Peyer's patch (tissue), 4 donors: ENCODE measurements at regions not wholly inside any gene's neighbourhood (a gene's known extent, or its start where the extent isn't known, plus 50 kb on each side); places are given as distances from the start of the nearest gene placed in this dataset.

Experiments
- POLR2A ChIP-seq, 2 donors: fragments of 450-650 bp; IDR thresholded peaks; one replicate each; pipeline ENCODE4 v1.5.1; 2017; ENCODE audit warnings: antibody characterized with exemption in 2 of 2, mild to moderate bottlenecking in 2 of 2, moderate library complexity in 2 of 2
- TF ChIP-seq, protein P1 (sequence below), 6 experiments: fragments of 450-650 bp in 4 of 6; fragments of 200-600 bp in 2 of 6; sonication (generic) in 1 of 6; IDR thresholded peaks; one replicate each; pipeline ENCODE4 v1.5.1; 2017 to 2019; ENCODE audit warnings: antibody characterized with exemption in 6 of 6, mild to moderate bottlenecking in 3 of 6, moderate library complexity in 1 of 6

DNA sequence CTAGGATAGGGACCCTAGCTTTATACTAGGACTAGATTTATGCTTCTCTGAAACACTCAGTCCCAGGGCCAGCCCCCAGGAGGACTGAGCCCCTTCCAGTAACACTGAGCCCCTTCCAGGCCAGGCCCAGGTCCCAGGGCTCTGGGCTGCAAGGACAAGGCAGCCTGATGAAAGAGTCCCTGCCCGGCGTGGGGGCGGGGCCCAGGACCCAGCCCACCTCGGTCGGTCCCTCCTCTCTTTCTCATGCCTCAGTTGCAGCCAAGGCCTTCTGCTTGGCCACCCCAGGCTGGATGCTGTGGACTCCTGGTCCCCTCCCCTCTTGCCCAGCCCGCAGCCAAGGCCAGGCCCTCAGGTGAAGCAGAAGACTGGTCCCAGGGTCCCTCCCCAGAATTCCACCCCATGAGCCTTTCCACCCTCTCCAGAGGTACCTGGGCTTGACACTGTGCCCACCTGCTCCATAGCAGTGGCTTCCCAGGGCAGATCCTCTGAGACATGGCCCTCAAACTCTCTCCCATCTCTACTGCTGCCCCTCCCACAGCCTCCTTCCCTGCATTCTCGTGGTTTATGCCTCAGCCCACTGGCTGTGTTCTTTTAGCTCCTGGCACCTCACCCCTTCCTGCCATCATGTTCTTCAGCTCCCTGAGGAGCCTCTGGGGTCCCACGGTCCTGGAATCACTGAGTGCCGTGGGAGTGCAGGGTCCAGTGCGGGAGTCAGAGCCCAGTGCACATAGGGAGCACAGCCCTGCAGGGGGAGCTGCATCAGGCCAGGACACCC is 53.6 kb upstream of the C1QTNF9B start:
- TF ChIP-seq, protein P1, sequence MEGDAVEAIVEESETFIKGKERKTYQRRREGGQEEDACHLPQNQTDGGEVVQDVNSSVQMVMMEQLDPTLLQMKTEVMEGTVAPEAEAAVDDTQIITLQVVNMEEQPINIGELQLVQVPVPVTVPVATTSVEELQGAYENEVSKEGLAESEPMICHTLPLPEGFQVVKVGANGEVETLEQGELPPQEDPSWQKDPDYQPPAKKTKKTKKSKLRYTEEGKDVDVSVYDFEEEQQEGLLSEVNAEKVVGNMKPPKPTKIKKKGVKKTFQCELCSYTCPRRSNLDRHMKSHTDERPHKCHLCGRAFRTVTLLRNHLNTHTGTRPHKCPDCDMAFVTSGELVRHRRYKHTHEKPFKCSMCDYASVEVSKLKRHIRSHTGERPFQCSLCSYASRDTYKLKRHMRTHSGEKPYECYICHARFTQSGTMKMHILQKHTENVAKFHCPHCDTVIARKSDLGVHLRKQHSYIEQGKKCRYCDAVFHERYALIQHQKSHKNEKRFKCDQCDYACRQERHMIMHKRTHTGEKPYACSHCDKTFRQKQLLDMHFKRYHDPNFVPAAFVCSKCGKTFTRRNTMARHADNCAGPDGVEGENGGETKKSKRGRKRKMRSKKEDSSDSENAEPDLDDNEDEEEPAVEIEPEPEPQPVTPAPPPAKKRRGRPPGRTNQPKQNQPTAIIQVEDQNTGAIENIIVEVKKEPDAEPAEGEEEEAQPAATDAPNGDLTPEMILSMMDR (IDR thresholded peaks at IDR 0.05) = no peak
- no peak for TF ChIP-seq POLR2A (IDR thresholded peaks at IDR 0.05)
